H9 (cell line): ENCODE measurements at regions not wholly inside any gene's neighbourhood (a gene's known extent, or its start where the extent isn't known, plus 50 kb on each side); places are given as distances from the start of the nearest gene placed in this dataset.
A peak's percentile ranks its signal among the peaks of the same experiment; 100 is the strongest.

Experiments used
- DNase-seq: peaks from one replicate; pipeline ENCODE4 v3.0.0-alpha.2; 2017
- H2AFZ ChIP-seq: one replicate; pipeline ENCODE4 v1.6.1; 2013; ENCODE audit warnings: mild to moderate bottlenecking, low read length, control low read depth, moderate library complexity
- H2AK5ac ChIP-seq: 2 replicates; pipeline ENCODE4 v1.6.1; 2013; ENCODE audit warnings: low read length, control low read depth, mixed read lengths; ENCODE audit not compliant: insufficient read length
- H2BK120ac ChIP-seq: one replicate; pipeline ENCODE4 v1.6.1; 2013; ENCODE audit warnings: low read depth, mild to moderate bottlenecking, low read length, control low read depth, inconsistent platforms; ENCODE audit not compliant: poor library complexity, severe bottlenecking
- H2BK12ac ChIP-seq: 2 replicates; pipeline ENCODE4 v1.6.1; 2013; ENCODE audit warnings: low read length, control low read depth, mixed read lengths, low read depth; ENCODE audit not compliant: insufficient read length
- H2BK15ac ChIP-seq: 2 replicates; pipeline ENCODE4 v1.6.1; 2013; ENCODE audit warnings: low read depth, low read length, control low read depth
- H2BK20ac ChIP-seq: one replicate; pipeline ENCODE4 v1.6.1; 2013; ENCODE audit warnings: low read depth, mild to moderate bottlenecking, low read length, control low read depth, inconsistent platforms; ENCODE audit not compliant: poor library complexity, severe bottlenecking
- H2BK5ac ChIP-seq: 2 replicates; pipeline ENCODE4 v1.6.1; 2013; ENCODE audit warnings: low read length, control low read depth, mixed read lengths; ENCODE audit not compliant: insufficient read length
- H3K14ac ChIP-seq: 2 replicates; pipeline ENCODE4 v1.6.1; 2013; ENCODE audit warnings: low read length, control low read depth; ENCODE audit not compliant: insufficient read depth
- H3K18ac ChIP-seq: 2 replicates; pipeline ENCODE4 v1.6.1; 2013; ENCODE audit warnings: low read depth, mild to moderate bottlenecking, mixed read lengths, low read length, control low read depth; ENCODE audit not compliant: insufficient read length
- H3K23ac ChIP-seq: 2 replicates; pipeline ENCODE4 v1.6.1; 2013; ENCODE audit warnings: low read length, control low read depth, mixed read lengths, low read depth; ENCODE audit not compliant: insufficient read length
- H3K23me2 ChIP-seq: 2 replicates; pipeline ENCODE4 v1.6.1; 2013; ENCODE audit warnings: low read depth, mild to moderate bottlenecking, mixed read lengths, low read length, control low read depth; ENCODE audit not compliant: insufficient read length, poor library complexity, severe bottlenecking
- H3K27ac ChIP-seq: 2 replicates; pipeline ENCODE4 v1.5.1; 2013; ENCODE audit warnings: low read length, control low read depth, mixed read lengths, low read depth; ENCODE audit not compliant: insufficient read length
- H3K27me3 ChIP-seq: 2 replicates; pipeline ENCODE4 v1.6.1; 2013; ENCODE audit warnings: low read length, control low read depth, inconsistent platforms; ENCODE audit not compliant: insufficient read depth
- H3K4ac ChIP-seq: 2 replicates; pipeline ENCODE4 v1.6.1; 2013; ENCODE audit warnings: low read depth, mild to moderate bottlenecking, control low read depth, inconsistent platforms, low read length, moderate library complexity
- H3K4me1 ChIP-seq: 2 replicates; pipeline ENCODE4 v1.6.1; 2013; ENCODE audit warnings: low read length, control low read depth, inconsistent platforms; ENCODE audit not compliant: insufficient read depth
- H3K4me2 ChIP-seq: 2 replicates; pipeline ENCODE4 v1.6.1; 2013; ENCODE audit warnings: low read length, control low read depth, mixed read lengths; ENCODE audit not compliant: insufficient read length, insufficient read depth
- H3K56ac ChIP-seq: 2 replicates; pipeline ENCODE4 v1.6.1; 2013; ENCODE audit warnings: low read depth, mild to moderate bottlenecking, mixed read lengths, low read length, control low read depth; ENCODE audit not compliant: insufficient read length
- H3K79me1 ChIP-seq: 2 replicates; pipeline ENCODE4 v1.6.1; 2013; ENCODE audit warnings: low read depth, mild to moderate bottlenecking, moderate library complexity, low read length, control low read depth, inconsistent platforms; ENCODE audit not compliant: insufficient read depth, poor library complexity, severe bottlenecking
- H3K79me2 ChIP-seq: 2 replicates; pipeline ENCODE4 v1.6.1; 2013; ENCODE audit warnings: low read length, control low read depth, inconsistent platforms; ENCODE audit not compliant: insufficient read depth
- H3K9ac ChIP-seq: 2 replicates; pipeline ENCODE4 v1.6.1; 2013; ENCODE audit warnings: low read length, control low read depth, mixed read lengths; ENCODE audit not compliant: insufficient read length; ENCODE audit errors: extremely low read depth
- H3K9me3 ChIP-seq: one replicate; pipeline ENCODE4 v1.6.1; 2013; ENCODE audit warnings: low read depth, low read length, inconsistent platforms; ENCODE audit not compliant: control insufficient read depth
- H3T11ph ChIP-seq: one replicate; pipeline ENCODE4 v1.6.1; 2013; ENCODE audit warnings: mild to moderate bottlenecking, low read length, control low read depth, inconsistent platforms
- H4K20me1 ChIP-seq: one replicate; pipeline ENCODE4 v1.6.1; 2013; ENCODE audit not compliant: control insufficient read depth, insufficient read length, insufficient read depth
- H4K5ac ChIP-seq: 2 replicates; pipeline ENCODE4 v1.6.1; 2013; ENCODE audit warnings: low read depth, mild to moderate bottlenecking, mixed read lengths, low read length, control low read depth; ENCODE audit not compliant: insufficient read length
- H4K8ac ChIP-seq: replicated peaks from 2 replicates; pipeline ENCODE4 v1.6.1; 2013; ENCODE audit warnings: low read length, control low read depth, mixed read lengths, low read depth; ENCODE audit not compliant: insufficient read length
- H4K91ac ChIP-seq: 2 replicates; pipeline ENCODE4 v1.6.1; 2013; ENCODE audit warnings: low read depth, mild to moderate bottlenecking, moderate library complexity, mixed read lengths, low read length, control low read depth; ENCODE audit not compliant: insufficient read length
- H3K27ac Mint-ChIP-seq, 3 experiments: 2 replicates in 2 of 3; 3 replicates in 1 of 3; pipeline ENCODE4 v1.8.0; 2020 to 2021; ENCODE audit warnings: mixed read lengths in 3 of 3, mild to moderate bottlenecking in 1 of 3, moderate library complexity in 1 of 3
- H3K27me3 Mint-ChIP-seq: 2 replicates; pipeline ENCODE4 v1.8.0; 2021; ENCODE audit warnings: low read depth, mild to moderate bottlenecking, moderate library complexity, mixed read lengths
- H3K36me3 Mint-ChIP-seq, 3 experiments: 2 replicates in 2 of 3; 3 replicates in 1 of 3; pipeline ENCODE4 v1.8.0; 2020 to 2021; ENCODE audit warnings: low read depth in 3 of 3, mixed read lengths in 3 of 3; ENCODE audit not compliant: insufficient read depth in 1 of 3
- H3K4me1 Mint-ChIP-seq, 2 experiments: 2 replicates each; pipeline ENCODE4 v1.8.0; 2020; ENCODE audit warnings: mixed read lengths in 2 of 2
- H3K4me3 Mint-ChIP-seq, 2 experiments: 2 replicates in 1 of 2; 3 replicates in 1 of 2; pipeline ENCODE4 v1.8.0; 2020 to 2021; ENCODE audit warnings: mild to moderate bottlenecking in 2 of 2, mixed read lengths in 2 of 2, moderate library complexity in 1 of 2
- H3K9me3 Mint-ChIP-seq, 2 experiments: 2 replicates in 1 of 2; 3 replicates in 1 of 2; pipeline ENCODE4 v1.8.0; 2020; ENCODE audit warnings: mild to moderate bottlenecking in 2 of 2, mixed read lengths in 2 of 2, moderate library complexity in 1 of 2
- CTCF ChIP-seq: fragments of 200-600 bp; sonication (generic); conservative IDR thresholded peaks from 3 replicates; pipeline ENCODE4 v1.8.0; 2021; ENCODE audit warnings: antibody characterized with exemption, mild to moderate bottlenecking
- WGBS: extraction: QIAGEN DNeasy Blood & Tissue Kit; methylation state at CpG from one replicate; pipeline ENCODE4 v1.1.7; 2013; ENCODE audit warnings: missing lambda C conversion rate, low lambda C conversion rate, mixed read lengths; ENCODE audit not compliant: insufficient read length; ENCODE audit errors: extremely low coverage; 5-methylcytosine and 5-hydroxymethylcytosine counted together

GRCh38 chr6:130742131-130742681, 85.0 kb upstream of the SMLR1 start:
- Histone ChIP-seq H3K4ac (no peak overlapping the region), H2BK12ac (no peak overlapping the region), H3T11ph (no peak overlapping the region), H2AK5ac (no peak overlapping the region), H3K18ac (no peak overlapping the region), H4K8ac (no peak overlapping the region), H3K4me1 (no peaks in the 10 kb centered on the region; the same call in 1 of the 2 replicates), H2BK120ac (no peak overlapping the region), H3K27ac (no peak overlapping the region), H3K79me2 (no peaks in the 10 kb centered on the region), H4K91ac (no peak overlapping the region), H4K5ac (no peak overlapping the region), H3K79me1 (no peaks in the 10 kb centered on the region), H2BK20ac (no peak overlapping the region), H2BK15ac (0 out of 2 replicates have a peak overlapping the region, but pooled peaks have one; percentile 61), H3K14ac (no peak overlapping the region), H2BK5ac (no peak overlapping the region), H3K56ac (no peak overlapping the region), H3K4me2 (no peak overlapping the region), H3K27me3 (no peaks in the 10 kb centered on the region), H2AFZ (no peak overlapping the region), H3K9ac (no peak overlapping the region), H3K23ac (no peak overlapping the region), H3K9me3 (no peaks in the 10 kb centered on the region), H4K20me1 (no peaks in the 10 kb centered on the region), H3K23me2 (no peaks in the 10 kb centered on the region)
- Mint-ChIP-seq H3K4me1 (peaks cover 15 to 19% of the 10 kb centered on the region in 2 experiments), H3K27ac (no peak overlapping the region), H3K9me3 (no peaks in the 10 kb centered on the region; a peak in 1 of 5 replicates), H3K27me3 (no peaks in the 10 kb centered on the region), H3K36me3 (no peaks in the 10 kb centered on the region), H3K4me3 (no peak overlapping the region)
- DNase-seq, result no peak
- no CpG with 5 or more reads among the region's 7 CpGs for WGBS
- TF ChIP-seq CTCF, result no peak
